ENCODE measurements at regions not wholly inside any gene's neighbourhood (a gene's known extent, or its start where the extent isn't known, plus 50 kb on each side); places are given as distances from the start of the nearest gene placed in this dataset.
"Not testable (repeated sequence)": the region's sequence is repeated elsewhere in the genome, so short reads cannot be mapped to it uniquely, and the experiment has no call there.

- no peak for DNase-seq
- Histone ChIP-seq H3K36me3 (no peaks in the 10 kb centered on the region), H3K27me3 (ENCODE audit: insufficient read depth, low read depth, severe bottlenecking) (no peaks in the 10 kb centered on the region), H3K27ac (no peak overlapping the region), H3K9me3 (ENCODE audit: severe bottlenecking) (peaks cover 12% of the 10 kb centered on the region), H3K4me3 (ENCODE audit: low read depth, low read length) (no peak overlapping the region)
- TF ChIP-seq, protein P1, sequence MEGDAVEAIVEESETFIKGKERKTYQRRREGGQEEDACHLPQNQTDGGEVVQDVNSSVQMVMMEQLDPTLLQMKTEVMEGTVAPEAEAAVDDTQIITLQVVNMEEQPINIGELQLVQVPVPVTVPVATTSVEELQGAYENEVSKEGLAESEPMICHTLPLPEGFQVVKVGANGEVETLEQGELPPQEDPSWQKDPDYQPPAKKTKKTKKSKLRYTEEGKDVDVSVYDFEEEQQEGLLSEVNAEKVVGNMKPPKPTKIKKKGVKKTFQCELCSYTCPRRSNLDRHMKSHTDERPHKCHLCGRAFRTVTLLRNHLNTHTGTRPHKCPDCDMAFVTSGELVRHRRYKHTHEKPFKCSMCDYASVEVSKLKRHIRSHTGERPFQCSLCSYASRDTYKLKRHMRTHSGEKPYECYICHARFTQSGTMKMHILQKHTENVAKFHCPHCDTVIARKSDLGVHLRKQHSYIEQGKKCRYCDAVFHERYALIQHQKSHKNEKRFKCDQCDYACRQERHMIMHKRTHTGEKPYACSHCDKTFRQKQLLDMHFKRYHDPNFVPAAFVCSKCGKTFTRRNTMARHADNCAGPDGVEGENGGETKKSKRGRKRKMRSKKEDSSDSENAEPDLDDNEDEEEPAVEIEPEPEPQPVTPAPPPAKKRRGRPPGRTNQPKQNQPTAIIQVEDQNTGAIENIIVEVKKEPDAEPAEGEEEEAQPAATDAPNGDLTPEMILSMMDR (IDR thresholded peaks at IDR 0.05; ENCODE audit: low read depth, low read length): no peak
Observed at GRCh38 chr17:27209316-27209715, 84.6 kb upstream of the WSB1 start.

GRCh38 chr17:27210809-27211208 lies 83.1 kb upstream of the WSB1 start:
- H3K36me3 ChIP-seq; H3K27ac ChIP-seq; H3K27me3 ChIP-seq (ENCODE audit: insufficient read depth, low read depth, severe bottlenecking); H3K4me3 ChIP-seq (ENCODE audit: low read depth, low read length); DNase-seq: not testable (repeated sequence)
- peaks cover 12% of the 10 kb centered on the region for H3K9me3 ChIP-seq (ENCODE audit: severe bottlenecking)

GRCh38 chr17:27216836-27217235 lies 77.1 kb upstream of the WSB1 start:
- TF ChIP-seq, protein P1 (IDR thresholded peaks at IDR 0.05; ENCODE audit: low read depth, low read length): no peak
- Histone ChIP-seq H3K36me3 (no peaks in the 10 kb centered on the region), H3K27ac (no peak overlapping the region), H3K27me3 (ENCODE audit: insufficient read depth, low read depth, severe bottlenecking) (no peaks in the 10 kb centered on the region), H3K4me3 (ENCODE audit: low read depth, low read length) (no peak overlapping the region), H3K9me3 (ENCODE audit: severe bottlenecking) (peaks cover 8% of the 10 kb centered on the region)
- DNase-seq: no peak

- no peak for DNase-seq
- Histone ChIP-seq H3K27ac (no peak overlapping the region), H3K36me3 (no peaks in the 10 kb centered on the region), H3K27me3 (ENCODE audit: insufficient read depth, low read depth, severe bottlenecking) (no peaks in the 10 kb centered on the region), H3K4me3 (ENCODE audit: low read depth, low read length) (no peak overlapping the region), H3K9me3 (ENCODE audit: severe bottlenecking) (peaks cover 8% of the 10 kb centered on the region)
- TF ChIP-seq, protein P1 (IDR thresholded peaks at IDR 0.05; ENCODE audit: low read depth, low read length): no peak
Observed at GRCh38 chr17:27217631-27218030, 76.3 kb upstream of the WSB1 start.

- DNase-seq: no peak
- H3K27me3 ChIP-seq (ENCODE audit: insufficient read depth, low read depth, severe bottlenecking): no peaks in the 10 kb centered on the region
- no peak overlapping the region for H3K27ac ChIP-seq
- no peak overlapping the region for H3K4me3 ChIP-seq (ENCODE audit: low read depth, low read length)
- TF ChIP-seq, protein P1 (IDR thresholded peaks at IDR 0.05; ENCODE audit: low read depth, low read length): no peak
- H3K36me3 ChIP-seq: no peaks in the 10 kb centered on the region
- peaks cover 8% of the 10 kb centered on the region for H3K9me3 ChIP-seq (ENCODE audit: severe bottlenecking)
Observed at GRCh38 chr17:27218041-27218440, 75.9 kb upstream of the WSB1 start.

GRCh38 chr17:27218719-27219488 lies 75.0 kb upstream of the WSB1 start:
- no peak for DNase-seq
- H3K9me3 ChIP-seq (ENCODE audit: severe bottlenecking): peaks cover 3% of the 10 kb centered on the region
- H3K27me3 ChIP-seq (ENCODE audit: insufficient read depth, low read depth, severe bottlenecking): no peaks in the 10 kb centered on the region
- no peaks in the 10 kb centered on the region for H3K36me3 ChIP-seq
- H3K4me3 ChIP-seq (ENCODE audit: low read depth, low read length): no peak overlapping the region
- H3K27ac ChIP-seq: no peak overlapping the region
- TF ChIP-seq, protein P1 (IDR thresholded peaks at IDR 0.05; ENCODE audit: low read depth, low read length): no peak

Data from WERI-Rb-1 (cell line).